HG03565 (cell line): ENCODE measurements at regions not wholly inside any gene's neighbourhood (a gene's known extent, or its start where the extent isn't known, plus 50 kb on each side); places are given as distances from the start of the nearest gene placed in this dataset.

Experiments
- ATAC-seq: cut with Tn5 transposase; IDR thresholded peaks from one replicate; pipeline ENCODE4 v1.9.1; 2021; ENCODE audit warnings: mild to moderate bottlenecking, moderate library complexity; ENCODE audit not compliant: unreplicated experiment

DNA sequence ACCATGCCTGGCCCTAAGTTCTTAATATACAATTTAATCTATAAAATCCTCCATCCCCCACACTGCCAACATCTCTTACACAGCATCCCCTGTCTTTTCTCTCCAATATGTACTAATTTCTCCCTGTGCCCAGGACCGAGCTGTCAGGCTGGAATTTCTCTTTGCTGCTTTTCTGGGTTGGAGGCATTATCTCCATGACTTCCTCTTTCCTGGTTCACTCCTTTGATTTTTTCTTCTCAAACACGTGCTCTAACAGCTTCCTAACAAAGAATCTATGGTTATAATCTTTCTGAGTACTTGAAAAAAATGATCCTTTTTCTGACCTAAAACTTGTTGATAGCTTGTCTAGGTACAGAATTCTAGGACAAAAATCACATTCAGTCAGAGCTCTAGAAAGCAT is 112.8 kb downstream of the C1D start:
- no peak for ATAC-seq

DNA sequence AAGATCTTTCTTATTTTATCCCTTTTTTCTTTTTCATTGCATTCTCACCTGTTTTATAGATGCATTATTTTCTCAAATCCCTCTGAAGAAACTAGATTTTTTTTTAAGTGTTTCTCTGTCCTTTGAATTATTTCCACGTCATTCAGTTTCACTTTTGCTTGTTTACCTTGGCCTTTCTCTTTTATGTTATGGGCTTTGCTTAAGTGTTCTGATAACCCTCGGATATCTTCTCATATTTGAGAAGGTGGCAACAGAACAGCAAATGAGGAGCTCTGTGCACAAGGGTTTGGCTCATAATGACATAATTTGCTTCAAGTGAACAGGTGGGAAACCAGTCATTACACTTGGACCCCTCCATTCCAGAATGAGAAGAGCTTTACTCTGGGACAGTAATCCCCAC is 111.9 kb downstream of the C1D start:
- ATAC-seq = no peak

DNA sequence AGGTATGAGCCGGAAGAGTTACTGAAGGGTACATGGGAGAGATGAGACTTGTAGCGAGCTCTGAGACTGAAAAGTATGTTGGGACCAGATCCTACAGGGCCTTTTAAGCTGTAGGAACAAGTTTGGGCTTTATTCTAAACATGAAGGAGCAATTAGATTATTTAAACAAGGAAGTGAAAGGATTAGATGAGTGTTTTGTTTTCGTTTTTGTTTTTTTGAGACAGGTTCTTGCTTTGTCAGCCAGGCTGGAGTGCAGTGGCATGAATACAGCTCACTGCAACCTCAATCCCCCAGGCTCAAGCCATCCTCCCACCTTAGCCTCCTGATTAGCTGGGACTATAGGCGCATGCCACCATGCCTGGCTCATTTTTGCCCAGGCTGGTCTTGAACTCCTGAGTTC is 110.7 kb downstream of the C1D start:
- peak; percentile 79 for ATAC-seq

DNA sequence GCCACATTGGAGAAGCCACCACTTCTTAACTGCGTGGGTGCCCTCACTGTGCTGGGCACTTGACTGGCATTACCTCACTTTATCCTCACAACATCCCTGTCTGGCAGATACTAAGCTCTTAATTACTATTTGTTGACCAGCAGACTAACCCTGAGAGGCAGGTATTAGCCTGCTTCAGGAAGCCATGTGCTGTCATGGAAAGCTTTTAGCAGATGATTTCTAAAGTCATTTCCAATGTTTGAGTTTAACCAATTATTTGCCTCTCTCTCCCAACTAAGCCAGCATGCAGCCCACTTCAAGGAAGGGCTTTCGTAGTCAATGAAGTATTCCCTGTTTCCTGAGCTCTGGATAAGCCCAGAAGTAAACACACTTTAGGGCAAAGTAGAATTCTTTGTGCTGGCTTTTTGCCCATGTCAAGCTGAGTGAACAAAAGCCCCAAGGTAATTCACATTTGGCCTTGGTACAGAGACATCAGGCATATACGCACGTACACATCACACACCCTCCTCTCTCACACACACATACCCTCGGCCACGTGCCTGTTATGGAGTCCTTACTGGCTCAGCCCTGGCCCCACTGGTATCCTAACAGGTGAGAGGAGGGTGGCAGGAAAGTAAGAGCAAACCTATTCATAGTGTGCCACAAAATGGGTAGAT is 108.6 kb downstream of the C1D start:
- ATAC-seq = no peak

DNA sequence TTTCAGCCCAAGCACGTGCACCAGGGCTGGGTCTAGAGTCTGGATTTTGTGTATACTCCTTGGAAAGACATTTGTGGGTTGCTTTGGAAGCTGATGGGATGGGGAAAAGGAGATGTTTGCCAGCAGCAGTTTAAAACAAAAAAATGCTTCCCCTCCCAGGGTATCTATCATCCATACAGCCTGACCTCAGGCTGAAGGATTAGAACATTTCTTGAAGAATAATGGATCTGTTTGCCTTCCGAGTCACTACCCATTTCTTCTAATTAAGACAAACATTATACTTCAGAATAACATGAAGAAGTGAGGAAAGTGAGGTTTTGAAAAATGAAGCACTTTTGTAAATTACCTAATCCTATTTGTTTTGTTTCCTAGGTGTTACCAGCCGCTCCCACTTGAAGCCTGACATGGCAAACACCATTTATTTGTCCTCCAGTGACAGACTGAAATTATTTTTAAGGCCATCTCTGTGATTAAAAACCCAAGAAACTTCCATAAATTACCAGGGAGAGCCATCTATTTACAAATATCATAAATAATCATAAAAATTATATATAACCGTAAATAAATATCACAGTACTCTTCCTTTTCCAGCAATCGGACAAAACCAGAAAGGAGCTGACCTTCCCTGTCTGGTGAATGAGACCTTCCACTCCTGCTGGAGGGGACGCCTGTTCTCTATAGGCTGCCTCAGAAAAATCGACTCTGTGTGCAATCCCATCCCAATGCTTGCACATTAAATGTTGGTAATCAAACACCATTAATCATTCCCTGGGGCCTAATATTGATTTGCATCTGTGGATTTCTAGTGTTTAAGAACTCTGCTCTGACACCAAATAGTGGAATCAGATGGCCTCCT is 106.8 kb downstream of the C1D start:
- ATAC-seq = no peak

DNA sequence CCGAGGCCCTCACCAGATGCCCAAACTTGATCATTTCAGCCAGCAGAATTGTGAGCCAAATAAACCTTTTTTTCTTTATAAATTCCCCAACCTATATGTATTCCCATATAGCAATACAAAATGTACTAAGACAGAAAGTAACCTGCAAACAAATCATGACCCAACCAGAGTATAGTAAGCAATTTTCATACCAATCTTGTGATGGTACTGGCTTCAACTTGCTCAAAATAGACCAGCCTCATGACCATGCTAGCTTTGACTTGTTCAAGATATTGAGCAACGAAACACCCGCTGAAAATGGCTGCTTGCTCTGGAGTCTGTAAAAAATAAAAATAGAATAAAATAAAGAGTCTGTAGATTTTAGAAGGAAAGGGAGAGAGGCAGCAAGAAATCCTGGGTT is 97.6 kb downstream of the C1D start:
- no peak for ATAC-seq

DNA sequence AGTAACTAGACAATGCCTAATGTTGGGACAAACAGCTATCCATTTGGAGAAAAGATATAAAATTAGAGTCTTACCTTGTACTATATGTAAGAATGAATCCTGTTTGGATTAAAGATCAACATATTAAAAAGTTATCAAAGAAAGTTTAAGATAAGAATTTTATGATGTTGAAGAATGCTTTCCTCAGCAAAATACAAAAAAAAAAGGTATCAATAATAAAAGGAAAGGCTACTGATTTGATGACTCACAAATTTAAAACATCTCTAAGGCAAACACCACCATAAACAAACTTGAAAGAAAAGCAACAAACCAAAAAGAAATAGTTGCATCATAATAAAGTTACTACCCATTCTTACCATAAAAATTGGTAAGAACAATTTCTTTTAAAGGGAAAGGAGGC is 92.7 kb downstream of the C1D start:
- no peak for ATAC-seq

GRCh38 chr2:67970542-67970941 is 92.3 kb downstream of the C1D start:
- ATAC-seq = no peak

- no peak for ATAC-seq
Measured at GRCh38 chr2:67974559-67975430, 88.0 kb downstream of the C1D start.

GRCh38 chr2:67977464-67977863 is 85.3 kb downstream of the C1D start:
- no peak for ATAC-seq

DNA sequence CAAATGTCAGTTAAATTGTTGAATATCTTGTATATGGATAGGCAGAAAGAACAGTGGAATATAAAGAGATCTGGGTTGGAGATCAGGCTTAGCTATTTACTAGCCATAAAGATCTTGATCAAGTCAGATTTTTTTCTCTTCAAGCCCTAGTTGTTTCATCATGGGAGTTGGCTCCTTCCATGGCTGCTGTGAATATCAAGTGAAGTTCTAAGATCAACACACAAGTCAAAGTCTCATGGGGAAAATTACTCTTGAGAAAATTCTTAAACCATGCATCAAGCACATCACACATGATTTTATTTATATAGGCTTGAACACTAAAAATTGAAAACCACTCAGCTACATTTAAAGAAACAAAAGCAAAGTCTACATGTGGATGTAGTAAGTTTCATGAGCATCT is 79.8 kb downstream of the C1D start:
- ATAC-seq = no peak

- ATAC-seq = no peak
Measured at GRCh38 chr2:67984600-67984999, 78.2 kb downstream of the C1D start.

DNA sequence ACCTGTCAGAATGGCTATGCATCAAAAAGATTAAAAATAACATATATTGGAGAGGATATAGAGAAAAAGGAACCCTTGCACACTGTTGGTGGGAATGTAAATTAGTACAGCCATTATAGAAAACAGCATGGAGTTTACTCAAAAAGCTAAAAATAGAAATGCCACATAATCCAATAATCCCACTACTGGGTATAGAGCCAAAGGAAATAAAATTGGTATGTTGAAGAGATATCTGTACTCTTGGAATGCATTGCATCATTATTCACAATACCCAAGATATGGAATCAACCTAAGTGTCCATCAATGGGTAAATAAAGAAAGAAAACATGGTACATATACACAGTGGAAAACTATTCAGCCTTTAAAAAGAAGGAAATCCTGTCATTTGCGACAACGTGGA is 77.2 kb downstream of the C1D start:
- ATAC-seq = no peak

GRCh38 chr2:67986258-67986657 is 76.5 kb downstream of the C1D start:
- no peak for ATAC-seq
